ENCODE measurements at regions not wholly inside any gene's neighbourhood (a gene's known extent, or its start where the extent isn't known, plus 50 kb on each side); places are given as distances from the start of the nearest gene placed in this dataset.

DNA sequence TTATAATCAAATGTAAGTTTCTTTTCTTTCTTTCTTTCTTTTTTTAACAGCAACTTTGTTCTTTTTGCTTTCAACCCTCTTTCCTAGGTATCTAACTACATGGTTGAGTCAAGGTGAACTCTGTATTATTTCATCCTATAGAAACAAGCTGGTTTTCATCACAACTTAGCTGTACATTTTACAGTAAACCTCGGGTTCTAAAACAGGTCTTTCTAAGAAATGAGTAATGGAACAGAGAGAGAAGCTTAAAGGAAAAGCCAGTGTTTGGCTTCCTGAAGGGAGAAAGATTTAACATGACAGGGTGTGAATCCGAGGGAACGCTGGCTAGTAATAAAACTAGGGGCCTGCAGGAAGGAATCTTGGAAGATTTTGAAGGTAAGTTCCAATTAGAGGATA is 143.4 kb upstream of the ITGB1 start:
- H2AFZ ChIP-seq (ENCODE audit: low read length), result no peak overlapping the region
- no peak for FAIRE-seq

More for the DNA sequence above, 143.4 kb upstream of the ITGB1 start:
- no peak overlapping the region for H3K27ac ChIP-seq (ENCODE audit: low read depth, low read length)
- H3K9me3 ChIP-seq (ENCODE audit: insufficient read depth in 2 of 2, low read depth in 1 of 2, low read length in 1 of 2), result peaks cover 0 to 4% of the 10 kb centered on the region in 2 experiments; a peak in 1 of 4 replicates
- no peaks in the 10 kb centered on the region for H4K20me1 ChIP-seq (replicated peaks in 1 of 2; ENCODE audit: control insufficient read depth in 1 of 2, insufficient read depth in 2 of 2, low read length in 2 of 2)
- H3K18ac ChIP-seq (ENCODE audit: extremely low read depth, low read length), result no peak overlapping the region
- H2BK20ac ChIP-seq (ENCODE audit: low read length), result no peak overlapping the region
- no peak overlapping the region for H3K14ac ChIP-seq (ENCODE audit: insufficient read length)
- no peak overlapping the region for H4K5ac ChIP-seq (ENCODE audit: insufficient read length, low read depth, low read length)
- no peak overlapping the region for H3K4me2 ChIP-seq (ENCODE audit: insufficient read depth in 1 of 2, low read depth in 2 of 2, low read length in 2 of 2)
- H3K36me3 ChIP-seq (ENCODE audit: control insufficient read depth in 2 of 4, insufficient read depth in 4 of 4, low read length in 3 of 4), result no peaks in the 10 kb centered on the region
- no peaks in the 10 kb centered on the region for H3K27me3 ChIP-seq (replicated peaks in 1 of 4; ENCODE audit: control insufficient read depth in 3 of 4, extremely low read depth in 1 of 4, insufficient read depth in 3 of 4, low read length in 3 of 4)
- H2BK120ac ChIP-seq (replicated peaks; ENCODE audit: low read depth, low read length), result no peak overlapping the region
- H2AK5ac ChIP-seq (ENCODE audit: low read depth, low read length), result no peak overlapping the region
- no peak for TF ChIP-seq EP300 (IDR thresholded peaks at IDR 0.05; ENCODE audit: borderline replicate concordance in 1 of 2, low read depth in 2 of 2, low read length in 2 of 2)
- no peak for TF ChIP-seq SAP30 (IDR thresholded peaks at IDR 0.05; ENCODE audit: insufficient read depth, insufficient replicate concordance, low read length)
- TF ChIP-seq CTBP2 (IDR thresholded peaks at IDR 0.05; ENCODE audit: borderline replicate concordance, insufficient read depth, insufficient read length, low read length), result no peak
- no peak for TF ChIP-seq ZNF274 (IDR thresholded peaks at IDR 0.05; ENCODE audit: borderline replicate concordance, extremely low read depth, low read length)
- no peak for TF ChIP-seq CBX8 (IDR thresholded peaks at IDR 0.05; ENCODE audit: borderline replicate concordance, low read depth, low read length)
- TF ChIP-seq JUN (IDR thresholded peaks at IDR 0.05; ENCODE audit: low read depth, low read length), result no peak
- TF ChIP-seq NANOG (IDR thresholded peaks at IDR 0.05; ENCODE audit: insufficient read depth, low read depth, low read length, poor library complexity, severe bottlenecking), result no peak
- TF ChIP-seq, protein P1, sequence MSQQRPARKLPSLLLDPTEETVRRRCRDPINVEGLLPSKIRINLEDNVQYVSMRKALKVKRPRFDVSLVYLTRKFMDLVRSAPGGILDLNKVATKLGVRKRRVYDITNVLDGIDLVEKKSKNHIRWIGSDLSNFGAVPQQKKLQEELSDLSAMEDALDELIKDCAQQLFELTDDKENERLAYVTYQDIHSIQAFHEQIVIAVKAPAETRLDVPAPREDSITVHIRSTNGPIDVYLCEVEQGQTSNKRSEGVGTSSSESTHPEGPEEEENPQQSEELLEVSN (IDR thresholded peaks at IDR 0.05), result no peak
- TF ChIP-seq, protein P2, sequence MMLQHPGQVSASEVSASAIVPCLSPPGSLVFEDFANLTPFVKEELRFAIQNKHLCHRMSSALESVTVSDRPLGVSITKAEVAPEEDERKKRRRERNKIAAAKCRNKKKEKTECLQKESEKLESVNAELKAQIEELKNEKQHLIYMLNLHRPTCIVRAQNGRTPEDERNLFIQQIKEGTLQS (IDR thresholded peaks at IDR 0.05; ENCODE audit: insufficient read depth, low read depth, low read length), result no peak
- no peak for TF ChIP-seq FOSL1 (IDR thresholded peaks at IDR 0.05; ENCODE audit: insufficient read depth, low read depth, low read length)
- no peak overlapping the region for H4K8ac ChIP-seq (ENCODE audit: extremely low read depth, insufficient read depth, low read length)
- WGBS, 2 experiments (ENCODE audit: extremely low coverage in 1 of 2, insufficient coverage in 1 of 2, insufficient read length in 1 of 2, insufficient replicate concordance in 2 of 2, low coverage in 1 of 2, low lambda C conversion rate in 2 of 2, missing lambda C conversion rate in 1 of 2), result 73% methylated on average over 3 of the region's 3 CpGs; no CpG with 5 or more reads in 1 of the 2 experiments
- no peak overlapping the region for H2BK15ac ChIP-seq (ENCODE audit: low read length)
- no peak overlapping the region for H3K9ac ChIP-seq (replicated peaks in 1 of 4; ENCODE audit: extremely low read depth in 1 of 4, low read depth in 3 of 4, low read length in 3 of 4)
- no peak overlapping the region for H2BK12ac ChIP-seq (ENCODE audit: low read depth, low read length)
- H3K79me1 ChIP-seq (ENCODE audit: low read depth, low read length), result no peaks in the 10 kb centered on the region
- CTCF ChIA-PET (ENCODE audit: partially characterized antibody), result interaction anchor here (1.1 to 8.7 kb wide), 5 partner anchors 15 to 91 kb away, joined by 3 to 47 read pairs (median 6); no protein-coding TSS in a partner anchor
- no peak overlapping the region for H4K91ac ChIP-seq (replicated peaks; ENCODE audit: insufficient read length, low read length)
- peaks cover 0 to 2% (median 0%) of the 10 kb centered on the region in 4 experiments; a peak in 2 of 7 replicates for H3K4me1 ChIP-seq (replicated peaks in 1 of 4; ENCODE audit: control insufficient read depth in 3 of 4, insufficient read depth in 4 of 4, low read length in 3 of 4)
- H3K56ac ChIP-seq (replicated peaks; ENCODE audit: insufficient read length, low read depth, low read length), result no peak overlapping the region
- H3K4ac ChIP-seq (replicated peaks; ENCODE audit: insufficient read length, low read depth, low read length), result no peak overlapping the region
- H3K4me3 ChIP-seq (ENCODE audit: extremely low read depth in 1 of 4, insufficient read depth in 2 of 4, low read depth in 3 of 4, low read length in 4 of 4), result no peak overlapping the region
- no peaks in the 10 kb centered on the region for H3K23me2 ChIP-seq (ENCODE audit: low read depth, low read length)
- no peaks in the 10 kb centered on the region for H3K79me2 ChIP-seq (ENCODE audit: control insufficient read depth in 1 of 2, insufficient read depth in 2 of 2, low read length in 2 of 2)
- H3K23ac ChIP-seq (ENCODE audit: insufficient read length), result no peak overlapping the region
- DNase-seq (ENCODE audit: low read depth in 1 of 2, low spot score in 2 of 2), result no peak
- no peak overlapping the region for H2BK5ac ChIP-seq (ENCODE audit: low read depth, low read length)
- POLR2A ChIA-PET (ENCODE audit: partially characterized antibody), result interaction anchor here (1.0 kb wide), 1 partner anchor 10 kb away, joined by 3 read pairs; no protein-coding TSS in a partner anchor

Measured in H1 (cell line).